Naive thymus-derived CD4-positive, alpha-beta T cell (primary cell): ENCODE measurements at regions not wholly inside any gene's neighbourhood (a gene's known extent, or its start where the extent isn't known, plus 50 kb on each side); places are given as distances from the start of the nearest gene placed in this dataset.

Experiments
- ATAC-seq: fragments of 150-1000 bp; cut with Tn5 transposase; 2 replicates; pipeline ENCODE4 v1.10.0; 2021; ENCODE audit warnings: mild to moderate bottlenecking, moderate library complexity
- CTCF ChIA-PET: fragments of 350-600 bp; sonication (Branson Sonifier 250); formaldehyde crosslinking; loops from one replicate; lab custom pipeline; 2021; ENCODE audit warnings: antibody characterized with exemption; lab: Charles Lee
- POLR2A ChIA-PET: fragments of 350-600 bp; sonication (Branson Sonifier 250); formaldehyde crosslinking; loops from one replicate; lab custom pipeline; 2021; ENCODE audit warnings: antibody characterized with exemption, inconsistent platforms; lab: Charles Lee
- DNase-seq, 9 donors: peaks; one replicate each; pipeline versions ENCODE4 v3.0.0 to v3.0.0-alpha.2; 2020 to 2022; ENCODE audit warnings: mixed read lengths in 1 of 9
- H3K27ac ChIP-seq: one replicate; pipeline ENCODE4 v1.7.0; 2013; ENCODE audit warnings: mild to moderate bottlenecking, low read depth, low read length, moderate library complexity
- H3K27me3 ChIP-seq, 2 donors: one replicate each; pipeline ENCODE4 v1.7.0; 2013; ENCODE audit warnings: low read length in 2 of 2, mild to moderate bottlenecking in 2 of 2, moderate library complexity in 2 of 2; ENCODE audit not compliant: control insufficient read depth in 2 of 2, insufficient read depth in 2 of 2
- H3K36me3 ChIP-seq, 3 experiments: 1 replicate in 2 of 3; 2 replicates in 1 of 3; pipeline ENCODE4 v1.7.0; 2013; ENCODE audit warnings: low read length in 3 of 3, mild to moderate bottlenecking in 3 of 3, moderate library complexity in 1 of 3; ENCODE audit not compliant: insufficient read depth in 3 of 3, control insufficient read depth in 2 of 3
- H3K4me1 ChIP-seq, 2 donors: one replicate each; pipeline ENCODE4 v1.7.0; 2013; ENCODE audit warnings: low read length in 2 of 2, mild to moderate bottlenecking in 2 of 2, moderate library complexity in 1 of 2; ENCODE audit not compliant: control insufficient read depth in 2 of 2, insufficient read depth in 2 of 2
- H3K4me3 ChIP-seq: 2 replicates; pipeline ENCODE4 v1.7.0; 2013; ENCODE audit warnings: mild to moderate bottlenecking, low read length
- H3K9me3 ChIP-seq, 3 experiments: 1 replicate in 2 of 3; 2 replicates in 1 of 3; pipeline ENCODE4 v1.7.0; 2013; ENCODE audit warnings: low read length in 3 of 3; ENCODE audit not compliant: control insufficient read depth in 2 of 3
- H3K27ac Mint-ChIP-seq, 9 donors: one replicate each; pipeline ENCODE4 v1.8.0; 2020 to 2022; ENCODE audit warnings: mixed read lengths in 9 of 9, mild to moderate bottlenecking in 8 of 9, moderate library complexity in 5 of 9, inconsistent platforms in 2 of 9
- H3K27me3 Mint-ChIP-seq, 5 donors: one replicate each; pipeline ENCODE4 v1.8.0; 2021 to 2022; ENCODE audit warnings: mixed read lengths in 5 of 5, mild to moderate bottlenecking in 1 of 5
- H3K36me3 Mint-ChIP-seq, 5 donors: one replicate each; pipeline ENCODE4 v1.8.0; 2020 to 2022; ENCODE audit warnings: mixed read lengths in 5 of 5, mild to moderate bottlenecking in 3 of 5, inconsistent platforms in 1 of 5
- H3K4me1 Mint-ChIP-seq, 7 donors: one replicate each; pipeline ENCODE4 v1.8.0; 2020 to 2022; ENCODE audit warnings: mixed read lengths in 7 of 7, mild to moderate bottlenecking in 3 of 7, inconsistent platforms in 1 of 7
- H3K4me3 Mint-ChIP-seq, 10 donors: one replicate each; pipeline ENCODE4 v1.8.0; 2020 to 2022; ENCODE audit warnings: mild to moderate bottlenecking in 10 of 10, mixed read lengths in 10 of 10, moderate library complexity in 6 of 10, inconsistent platforms in 2 of 10
- H3K9me3 Mint-ChIP-seq, 11 donors: one replicate each; pipeline ENCODE4 v1.8.0; 2020 to 2022; ENCODE audit warnings: mixed read lengths in 11 of 11, mild to moderate bottlenecking in 4 of 11, inconsistent platforms in 1 of 11, moderate library complexity in 1 of 11
- intact Hi-C, 2 donors: fragments of 100-400 bp; cut with micrococcal nuclease; formaldehyde crosslinking; loops; one replicate each; pipeline ENCODE4 v1.15.1; 2023

DNA sequence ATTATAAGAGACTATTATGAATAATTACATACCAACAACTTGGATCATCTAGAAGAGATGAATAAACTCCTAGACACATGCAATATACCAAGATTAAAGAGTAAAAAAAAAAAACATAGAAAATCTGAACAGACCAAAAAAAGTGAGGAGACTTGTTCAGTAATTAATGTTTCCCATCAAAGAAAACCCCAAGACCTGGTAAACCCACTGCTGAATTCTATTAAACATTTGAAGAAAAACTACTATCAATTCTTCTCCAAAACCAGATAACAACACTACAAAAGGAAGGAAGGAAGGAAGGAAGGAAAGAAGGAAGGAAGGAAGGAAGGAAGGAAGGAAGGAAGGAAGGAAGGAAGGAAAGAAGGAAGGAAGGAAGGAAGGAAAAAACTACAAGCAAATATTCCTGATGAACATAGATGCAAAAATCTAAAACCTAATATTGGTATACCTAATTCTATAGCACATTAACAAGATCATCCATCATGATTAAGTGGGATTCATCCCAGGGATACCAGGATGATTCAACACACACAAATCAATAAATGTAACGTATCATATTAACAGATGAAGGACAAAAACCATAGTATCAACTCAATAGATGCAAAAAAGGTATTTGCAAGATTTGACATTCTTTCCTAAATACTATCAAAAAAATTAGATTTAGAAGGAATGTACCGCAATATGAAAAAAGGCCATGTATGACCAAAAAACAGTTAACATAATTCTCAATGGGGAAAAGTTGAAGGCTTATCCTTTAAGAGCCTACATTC is 445.5 kb downstream of the KCNH5 start:
- intact Hi-C loops = no loop called here
- CTCF ChIA-PET = no interaction called here
- peaks cover 0 to 5% (median 0%) of the 10 kb centered on the region in 5 donors for H3K36me3 Mint-ChIP-seq
- H3K27me3 ChIP-seq = no peaks in the 10 kb centered on the region
- POLR2A ChIA-PET = no interaction called here
- no peaks in the 10 kb centered on the region for H3K27me3 Mint-ChIP-seq
- peaks cover 0 to 7% (median 4%) of the 10 kb centered on the region in 3 experiments for H3K9me3 ChIP-seq
- ATAC-seq (no peak), DNase-seq (no peak)
- H3K36me3 ChIP-seq = no peaks in the 10 kb centered on the region
- no peaks in the 10 kb centered on the region for H3K4me1 Mint-ChIP-seq
- H3K4me3 ChIP-seq = no peak overlapping the region
- no peak overlapping the region for H3K4me3 Mint-ChIP-seq
- H3K27ac Mint-ChIP-seq = no peak overlapping the region
- no peaks in the 10 kb centered on the region for H3K4me1 ChIP-seq
- H3K9me3 Mint-ChIP-seq = peaks cover 2 to 28% (median 11%) of the 10 kb centered on the region in 11 donors
- no peak overlapping the region for H3K27ac ChIP-seq

- no peaks in the 10 kb centered on the region for H3K4me1 Mint-ChIP-seq
- peaks cover 0 to 6% (median 0%) of the 10 kb centered on the region in 5 donors for H3K27me3 Mint-ChIP-seq
- no peaks in the 10 kb centered on the region for H3K36me3 Mint-ChIP-seq
- H3K9me3 Mint-ChIP-seq = peaks cover 1 to 20% (median 7%) of the 10 kb centered on the region in 11 donors
- Histone ChIP-seq H3K9me3 (peaks cover 0 to 7% (median 0%) of the 10 kb centered on the region in 3 experiments), H3K36me3 (no peaks in the 10 kb centered on the region), H3K27ac (no peak overlapping the region), H3K27me3 (no peaks in the 10 kb centered on the region), H3K4me1 (no peaks in the 10 kb centered on the region), H3K4me3 (no peak overlapping the region)
- ATAC-seq (no peak), DNase-seq (no peak)
- no peak overlapping the region for H3K27ac Mint-ChIP-seq
- ChIA-PET CTCF (no interaction called here), POLR2A (no interaction called here)
- intact Hi-C loops = no loop called here
- no peak overlapping the region for H3K4me3 Mint-ChIP-seq
Observed at GRCh38 chr14:62602712-62603111, 442.5 kb downstream of the KCNH5 start.

- H3K36me3 Mint-ChIP-seq = no peaks in the 10 kb centered on the region
- no peak overlapping the region for H3K4me3 Mint-ChIP-seq
- POLR2A ChIA-PET = no interaction called here
- no peak for ATAC-seq
- H3K27ac Mint-ChIP-seq = no peak overlapping the region
- no peaks in the 10 kb centered on the region for H3K9me3 ChIP-seq
- intact Hi-C loops = no loop called here
- H3K27ac ChIP-seq = no peak overlapping the region
- no peaks in the 10 kb centered on the region for H3K4me1 ChIP-seq
- no peak overlapping the region for H3K4me3 ChIP-seq
- no peaks in the 10 kb centered on the region for H3K4me1 Mint-ChIP-seq
- no peak for DNase-seq
- CTCF ChIA-PET = no interaction called here
- no peaks in the 10 kb centered on the region for H3K27me3 ChIP-seq
- peaks cover 0 to 11% (median 4%) of the 10 kb centered on the region in 11 donors for H3K9me3 Mint-ChIP-seq
- peaks cover 0 to 6% (median 0%) of the 10 kb centered on the region in 5 donors for H3K27me3 Mint-ChIP-seq
- H3K36me3 ChIP-seq = no peaks in the 10 kb centered on the region
Observed at GRCh38 chr14:62604524-62604923, 440.7 kb downstream of the KCNH5 start.

- Mint-ChIP-seq H3K4me3 (no peak overlapping the region), H3K9me3 (peaks cover 0 to 7% (median 2%) of the 10 kb centered on the region in 11 donors), H3K27ac (no peak overlapping the region), H3K36me3 (no peaks in the 10 kb centered on the region), H3K4me1 (no peaks in the 10 kb centered on the region), H3K27me3 (no peaks in the 10 kb centered on the region)
- POLR2A ChIA-PET = no interaction called here
- H3K27me3 ChIP-seq = no peaks in the 10 kb centered on the region
- no peaks in the 10 kb centered on the region for H3K9me3 ChIP-seq
- no peaks in the 10 kb centered on the region for H3K36me3 ChIP-seq
- no peaks in the 10 kb centered on the region for H3K4me1 ChIP-seq
- ATAC-seq = no peak
- H3K4me3 ChIP-seq = no peak overlapping the region
- intact Hi-C loops = no loop called here
- no peak overlapping the region for H3K27ac ChIP-seq
- DNase-seq = no peak
- CTCF ChIA-PET = no interaction called here
Observed at GRCh38 chr14:62614122-62614521, 431.1 kb downstream of the KCNH5 start.

- Mint-ChIP-seq H3K9me3 (peaks cover 0 to 14% (median 0%) of the 10 kb centered on the region in 11 donors), H3K4me1 (no peaks in the 10 kb centered on the region), H3K27ac (no peak overlapping the region), H3K36me3 (no peaks in the 10 kb centered on the region), H3K27me3 (no peaks in the 10 kb centered on the region), H3K4me3 (no peak overlapping the region)
- no peak for ATAC-seq
- no peak for DNase-seq
- H3K4me1 ChIP-seq = no peaks in the 10 kb centered on the region
- ChIA-PET CTCF (no interaction called here), POLR2A (no interaction called here)
- no peaks in the 10 kb centered on the region for H3K9me3 ChIP-seq
- intact Hi-C loops = no loop called here
- no peak overlapping the region for H3K4me3 ChIP-seq
- no peaks in the 10 kb centered on the region for H3K36me3 ChIP-seq
- no peak overlapping the region for H3K27ac ChIP-seq
- H3K27me3 ChIP-seq = no peaks in the 10 kb centered on the region
Observed at GRCh38 chr14:62616668-62617067, 428.6 kb downstream of the KCNH5 start.

DNA sequence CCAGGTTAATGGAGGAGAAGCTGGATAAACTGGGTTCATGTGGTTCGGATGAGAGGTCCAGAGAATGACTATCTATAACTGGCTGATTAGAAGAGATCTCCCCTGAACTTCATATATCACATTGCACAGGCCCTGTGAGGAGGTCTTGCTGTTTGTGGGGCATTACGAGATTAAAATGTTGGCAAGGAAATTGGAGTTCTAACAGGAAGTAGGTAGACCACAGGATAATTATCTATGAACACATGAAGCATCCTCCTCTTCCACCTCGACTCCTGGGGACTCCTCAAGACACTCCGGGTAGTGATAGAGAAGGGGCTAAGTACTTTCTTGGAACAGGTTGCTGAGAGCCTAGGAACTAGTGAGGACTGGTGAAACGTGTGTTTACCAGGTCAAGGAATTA is 418.8 kb downstream of the KCNH5 start:
- Histone ChIP-seq H3K36me3 (no peaks in the 10 kb centered on the region), H3K4me1 (no peaks in the 10 kb centered on the region), H3K27ac (no peak overlapping the region), H3K27me3 (no peaks in the 10 kb centered on the region), H3K4me3 (no peak overlapping the region), H3K9me3 (no peaks in the 10 kb centered on the region)
- ChIA-PET CTCF (no interaction called here), POLR2A (no interaction called here)
- no peaks in the 10 kb centered on the region for H3K4me1 Mint-ChIP-seq
- H3K27ac Mint-ChIP-seq = no peak overlapping the region
- no peaks in the 10 kb centered on the region for H3K36me3 Mint-ChIP-seq
- H3K27me3 Mint-ChIP-seq = no peaks in the 10 kb centered on the region
- ATAC-seq (no peak), DNase-seq (no peak)
- intact Hi-C loops = no loop called here
- no peak overlapping the region for H3K4me3 Mint-ChIP-seq
- peaks cover 0 to 21% (median 9%) of the 10 kb centered on the region in 11 donors for H3K9me3 Mint-ChIP-seq

DNA sequence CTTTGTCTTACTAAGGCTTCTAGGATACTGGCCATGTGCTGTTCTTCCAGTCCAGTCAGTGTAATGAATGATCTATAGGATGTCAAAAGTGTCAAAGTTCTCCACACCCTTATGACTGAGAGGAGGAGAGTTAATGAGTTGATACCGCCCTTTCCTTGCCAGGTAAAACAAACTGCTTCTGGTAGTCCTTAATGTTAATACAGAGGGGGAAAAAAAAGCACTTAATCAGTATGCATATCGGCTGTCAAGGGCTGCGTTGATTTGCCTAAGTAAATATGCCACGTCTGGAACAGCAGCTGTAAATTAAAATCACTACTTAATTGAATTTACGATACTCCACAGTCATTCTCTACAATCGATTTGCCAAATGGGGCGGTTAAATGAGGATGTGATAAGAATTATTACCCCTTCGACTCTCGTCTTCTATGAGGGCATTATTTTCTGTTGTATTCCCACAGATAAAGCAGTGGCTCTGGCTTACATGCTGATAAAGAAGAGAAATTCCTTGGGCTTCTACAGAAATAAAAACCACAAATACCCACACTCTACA is 416.0 kb downstream of the KCNH5 start:
- Mint-ChIP-seq H3K9me3 (peaks cover 0 to 22% (median 6%) of the 10 kb centered on the region in 11 donors), H3K36me3 (peaks cover 0 to 4% (median 0%) of the 10 kb centered on the region in 5 donors), H3K27ac (no peak overlapping the region), H3K4me1 (no peaks in the 10 kb centered on the region), H3K27me3 (peaks cover 0 to 6% (median 0%) of the 10 kb centered on the region in 5 donors), H3K4me3 (no peak overlapping the region)
- ATAC-seq (no peak), DNase-seq (no peak)
- intact Hi-C loops = no loop called here
- ChIA-PET CTCF (no interaction called here), POLR2A (no interaction called here)
- Histone ChIP-seq H3K9me3 (no peaks in the 10 kb centered on the region), H3K36me3 (no peaks in the 10 kb centered on the region), H3K27ac (no peak overlapping the region), H3K27me3 (no peaks in the 10 kb centered on the region), H3K4me3 (no peak overlapping the region), H3K4me1 (no peaks in the 10 kb centered on the region)
